ENCODE measurements at regions not wholly inside any gene's neighbourhood (a gene's known extent, or its start where the extent isn't known, plus 50 kb on each side); places are given as distances from the start of the nearest gene placed in this dataset.

GRCh38 chr18:1840878-1841277 lies 730.4 kb downstream of the METTL4 start:
- ATAC-seq: no peak

DNA sequence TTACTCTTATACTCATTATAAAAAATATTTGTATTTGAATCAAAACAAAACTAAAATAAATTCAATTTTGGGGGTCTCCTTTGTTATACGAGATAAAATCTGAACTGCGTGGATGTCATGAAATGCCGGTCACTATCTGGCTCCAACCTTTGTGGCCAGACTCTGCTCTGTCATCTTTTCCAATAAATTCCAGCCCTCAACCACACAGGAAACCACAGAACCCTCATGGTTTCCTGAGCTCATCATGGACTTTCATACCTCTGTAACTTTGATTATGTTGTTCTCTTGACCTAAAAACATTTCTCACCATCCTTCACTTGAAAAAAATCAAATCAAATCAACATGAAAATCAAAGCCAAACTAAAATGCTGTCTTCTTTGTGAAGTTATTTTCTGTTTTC lies 724.7 kb downstream of the METTL4 start:
- ATAC-seq: no peak
- TF ChIP-seq PPARA (CRISPR knock-in tag; IDR thresholded peaks at IDR 0.05; ENCODE audit: borderline replicate concordance) (no peak), CREB5 (CRISPR knock-in tag; IDR thresholded peaks at IDR 0.05; ENCODE audit: low read depth) (no peak), BACH2 (CRISPR knock-in tag; IDR thresholded peaks at IDR 0.05; ENCODE audit: borderline replicate concordance) (no peak), POU6F1 (CRISPR knock-in tag; IDR thresholded peaks at IDR 0.05; ENCODE audit: borderline replicate concordance, low read depth) (no peak), ZFP3 (CRISPR knock-in tag; IDR thresholded peaks at IDR 0.05) (no peak), GLIS3 (CRISPR knock-in tag; IDR thresholded peaks at IDR 0.05) (no peak), ESRRG (CRISPR knock-in tag; IDR thresholded peaks at IDR 0.05) (no peak), ARNTL (CRISPR knock-in tag; IDR thresholded peaks at IDR 0.05; ENCODE audit: borderline replicate concordance, low read depth) (no peak), ZFP30 (CRISPR knock-in tag; IDR thresholded peaks at IDR 0.05) (no peak), TOX (CRISPR knock-in tag; IDR thresholded peaks at IDR 0.05; ENCODE audit: borderline replicate concordance) (no peak), ZC3H10 (CRISPR knock-in tag; IDR thresholded peaks at IDR 0.05) (no peak), TCF4 (CRISPR knock-in tag; IDR thresholded peaks at IDR 0.05; ENCODE audit: borderline replicate concordance) (no peak)
- TF ChIP-seq, protein P1, sequence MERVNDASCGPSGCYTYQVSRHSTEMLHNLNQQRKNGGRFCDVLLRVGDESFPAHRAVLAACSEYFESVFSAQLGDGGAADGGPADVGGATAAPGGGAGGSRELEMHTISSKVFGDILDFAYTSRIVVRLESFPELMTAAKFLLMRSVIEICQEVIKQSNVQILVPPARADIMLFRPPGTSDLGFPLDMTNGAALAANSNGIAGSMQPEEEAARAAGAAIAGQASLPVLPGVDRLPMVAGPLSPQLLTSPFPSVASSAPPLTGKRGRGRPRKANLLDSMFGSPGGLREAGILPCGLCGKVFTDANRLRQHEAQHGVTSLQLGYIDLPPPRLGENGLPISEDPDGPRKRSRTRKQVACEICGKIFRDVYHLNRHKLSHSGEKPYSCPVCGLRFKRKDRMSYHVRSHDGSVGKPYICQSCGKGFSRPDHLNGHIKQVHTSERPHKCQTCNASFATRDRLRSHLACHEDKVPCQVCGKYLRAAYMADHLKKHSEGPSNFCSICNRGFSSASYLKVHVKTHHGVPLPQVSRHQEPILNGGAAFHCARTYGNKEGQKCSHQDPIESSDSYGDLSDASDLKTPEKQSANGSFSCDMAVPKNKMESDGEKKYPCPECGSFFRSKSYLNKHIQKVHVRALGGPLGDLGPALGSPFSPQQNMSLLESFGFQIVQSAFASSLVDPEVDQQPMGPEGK (CRISPR knock-in tag; IDR thresholded peaks at IDR 0.05; ENCODE audit: borderline replicate concordance): no peak

More at GRCh38 chr18:1840878-1841277, 730.4 kb downstream of the METTL4 start:
- no peak for TF ChIP-seq ARNTL (CRISPR knock-in tag; IDR thresholded peaks at IDR 0.05; ENCODE audit: borderline replicate concordance, low read depth)

DNA sequence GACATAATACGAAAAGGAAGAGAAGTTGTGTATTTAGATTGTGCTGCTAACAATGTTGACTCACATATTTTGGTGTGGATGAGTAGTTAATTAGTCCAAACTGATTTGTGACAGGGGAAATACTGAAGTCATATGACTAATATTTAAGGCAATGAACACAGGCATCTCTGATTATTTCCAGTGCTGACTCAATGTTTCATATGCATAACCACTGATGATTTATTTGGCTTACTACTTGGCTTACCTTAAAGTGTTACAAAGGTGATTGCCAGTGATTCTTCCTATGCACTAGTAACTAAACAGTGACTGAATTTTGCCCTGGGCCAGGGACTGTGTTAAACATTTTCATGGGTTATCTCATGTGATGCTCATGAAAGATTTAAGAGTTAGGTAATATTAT lies 722.6 kb downstream of the METTL4 start:
- no peak for ATAC-seq
- TF ChIP-seq ESRRG (CRISPR knock-in tag; IDR thresholded peaks at IDR 0.05): no peak
- TF ChIP-seq TOX (CRISPR knock-in tag; IDR thresholded peaks at IDR 0.05; ENCODE audit: borderline replicate concordance): no peak
- no peak for TF ChIP-seq RARB (CRISPR knock-in tag; IDR thresholded peaks at IDR 0.05)
- TF ChIP-seq CSRNP3 (CRISPR knock-in tag; IDR thresholded peaks at IDR 0.05): no peak
- no peak for TF ChIP-seq BACH2 (CRISPR knock-in tag; IDR thresholded peaks at IDR 0.05; ENCODE audit: borderline replicate concordance)
- TF ChIP-seq CREB5 (CRISPR knock-in tag; IDR thresholded peaks at IDR 0.05; ENCODE audit: low read depth): no peak
- TF ChIP-seq, protein P2, sequence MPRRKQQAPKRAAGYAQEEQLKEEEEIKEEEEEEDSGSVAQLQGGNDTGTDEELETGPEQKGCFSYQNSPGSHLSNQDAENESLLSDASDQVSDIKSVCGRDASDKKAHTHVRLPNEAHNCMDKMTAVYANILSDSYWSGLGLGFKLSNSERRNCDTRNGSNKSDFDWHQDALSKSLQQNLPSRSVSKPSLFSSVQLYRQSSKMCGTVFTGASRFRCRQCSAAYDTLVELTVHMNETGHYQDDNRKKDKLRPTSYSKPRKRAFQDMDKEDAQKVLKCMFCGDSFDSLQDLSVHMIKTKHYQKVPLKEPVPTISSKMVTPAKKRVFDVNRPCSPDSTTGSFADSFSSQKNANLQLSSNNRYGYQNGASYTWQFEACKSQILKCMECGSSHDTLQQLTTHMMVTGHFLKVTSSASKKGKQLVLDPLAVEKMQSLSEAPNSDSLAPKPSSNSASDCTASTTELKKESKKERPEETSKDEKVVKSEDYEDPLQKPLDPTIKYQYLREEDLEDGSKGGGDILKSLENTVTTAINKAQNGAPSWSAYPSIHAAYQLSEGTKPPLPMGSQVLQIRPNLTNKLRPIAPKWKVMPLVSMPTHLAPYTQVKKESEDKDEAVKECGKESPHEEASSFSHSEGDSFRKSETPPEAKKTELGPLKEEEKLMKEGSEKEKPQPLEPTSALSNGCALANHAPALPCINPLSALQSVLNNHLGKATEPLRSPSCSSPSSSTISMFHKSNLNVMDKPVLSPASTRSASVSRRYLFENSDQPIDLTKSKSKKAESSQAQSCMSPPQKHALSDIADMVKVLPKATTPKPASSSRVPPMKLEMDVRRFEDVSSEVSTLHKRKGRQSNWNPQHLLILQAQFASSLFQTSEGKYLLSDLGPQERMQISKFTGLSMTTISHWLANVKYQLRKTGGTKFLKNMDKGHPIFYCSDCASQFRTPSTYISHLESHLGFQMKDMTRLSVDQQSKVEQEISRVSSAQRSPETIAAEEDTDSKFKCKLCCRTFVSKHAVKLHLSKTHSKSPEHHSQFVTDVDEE (CRISPR knock-in tag; IDR thresholded peaks at IDR 0.05): no peak
- no peak for TF ChIP-seq ZFP3 (CRISPR knock-in tag; IDR thresholded peaks at IDR 0.05)
- TF ChIP-seq GLIS3 (CRISPR knock-in tag; IDR thresholded peaks at IDR 0.05): no peak
- TF ChIP-seq ZFP30 (CRISPR knock-in tag; IDR thresholded peaks at IDR 0.05): no peak
- TF ChIP-seq POU6F1 (CRISPR knock-in tag; IDR thresholded peaks at IDR 0.05; ENCODE audit: borderline replicate concordance, low read depth): no peak
- TF ChIP-seq ZNF565 (CRISPR knock-in tag; conservative IDR thresholded peaks at IDR 0.05; ENCODE audit: low read depth): no peak
- no peak for TF ChIP-seq TCF4 (CRISPR knock-in tag; IDR thresholded peaks at IDR 0.05; ENCODE audit: borderline replicate concordance)
- no peak for TF ChIP-seq SNAI2 (CRISPR knock-in tag; IDR thresholded peaks at IDR 0.05)
- no peak for TF ChIP-seq ZNF70 (CRISPR knock-in tag; IDR thresholded peaks at IDR 0.05)
- no peak for TF ChIP-seq ZC3H10 (CRISPR knock-in tag; IDR thresholded peaks at IDR 0.05)
- no peak for TF ChIP-seq PPARA (CRISPR knock-in tag; IDR thresholded peaks at IDR 0.05; ENCODE audit: borderline replicate concordance)

Data from SK-N-SH treated with all-trans-retinoic acid at 6 μM for 48 hours (cell line).